ENCODE measurements at regions not wholly inside any gene's neighbourhood (a gene's known extent, or its start where the extent isn't known, plus 50 kb on each side); places are given as distances from the start of the nearest gene placed in this dataset.

DNA sequence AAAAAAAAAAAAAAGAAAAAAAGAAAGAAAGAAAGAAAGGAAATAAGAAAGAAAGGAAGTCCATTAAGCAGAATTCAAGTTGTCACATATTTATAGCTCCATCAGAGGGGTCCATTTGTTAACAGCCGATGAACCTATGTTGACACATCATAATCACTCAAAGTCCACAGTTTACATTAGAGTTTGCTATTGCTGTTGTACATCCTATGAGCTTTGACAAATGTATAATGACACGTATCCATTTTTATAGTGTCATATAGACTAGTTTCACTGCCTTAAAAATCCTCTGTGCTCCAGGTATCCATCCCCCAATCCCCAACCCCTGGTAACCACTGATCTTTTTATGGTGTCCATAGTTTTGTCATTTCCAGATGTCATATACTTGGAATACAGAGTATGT, 335.2 kb downstream of the RND3 start:
- no peak overlapping the region for H3K4me3 ChIP-seq (ENCODE audit: low read length)
- no peak for DNase-seq (ENCODE audit: low read depth, low spot score)

DNA sequence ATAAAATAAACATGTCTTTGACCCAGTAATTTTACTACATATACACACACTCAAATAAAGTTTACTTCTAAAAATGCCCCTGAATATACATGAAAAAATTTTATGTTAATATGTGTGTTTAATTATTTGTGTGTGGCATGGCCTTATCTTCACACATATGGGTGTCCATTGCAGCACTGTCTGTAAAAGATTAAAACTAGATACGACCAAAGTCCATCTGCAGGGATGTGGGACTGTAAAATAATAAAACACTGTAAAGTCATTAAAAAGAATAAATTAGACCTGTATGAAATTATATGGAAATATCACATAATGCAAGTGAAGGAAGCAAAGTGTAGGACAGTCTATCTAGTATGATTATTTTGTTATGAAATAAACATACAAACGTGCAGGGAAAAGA, 337.3 kb downstream of the RND3 start:
- no peak for DNase-seq (ENCODE audit: low read depth, low spot score)
- no peak overlapping the region for H3K4me3 ChIP-seq (ENCODE audit: low read length)

DNA sequence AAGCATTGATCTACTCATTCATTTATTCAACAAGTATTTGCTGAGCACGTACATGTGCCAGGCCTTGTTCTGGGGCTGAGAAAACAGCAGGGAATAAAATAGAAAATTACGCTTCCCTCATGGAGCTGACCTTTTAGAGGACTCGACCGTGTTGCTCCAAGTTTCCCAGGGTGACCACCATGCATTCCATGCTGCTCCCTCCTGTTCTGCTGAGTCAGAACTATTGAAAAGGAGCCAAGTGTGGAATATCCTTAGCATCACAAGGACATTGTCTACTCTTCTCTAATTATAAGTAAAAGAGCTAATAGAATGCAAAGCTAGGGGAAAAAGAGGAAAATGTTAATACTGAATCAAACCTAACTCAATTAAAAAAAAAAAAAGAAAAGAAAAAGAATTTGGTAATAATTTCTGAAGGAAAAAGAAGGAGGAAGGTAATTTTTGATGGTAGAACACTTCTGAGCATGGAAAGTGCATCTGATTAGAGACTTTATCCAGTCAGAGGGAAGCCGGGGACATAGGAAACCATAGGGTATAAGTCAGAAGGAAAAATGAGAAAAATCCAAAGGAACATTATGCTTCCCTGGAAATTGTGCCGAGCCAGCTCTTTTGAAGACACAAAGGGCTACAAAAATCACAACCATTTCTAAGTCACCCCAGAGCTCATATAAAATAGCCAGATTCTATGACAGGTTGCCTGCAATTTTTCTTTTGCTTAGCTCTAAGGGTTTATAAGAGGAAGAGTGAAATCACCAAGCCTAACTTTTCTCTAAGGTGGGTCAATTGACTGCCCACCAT, 339.4 kb downstream of the RND3 start:
- no peak for DNase-seq (ENCODE audit: low read depth, low spot score)

DNA sequence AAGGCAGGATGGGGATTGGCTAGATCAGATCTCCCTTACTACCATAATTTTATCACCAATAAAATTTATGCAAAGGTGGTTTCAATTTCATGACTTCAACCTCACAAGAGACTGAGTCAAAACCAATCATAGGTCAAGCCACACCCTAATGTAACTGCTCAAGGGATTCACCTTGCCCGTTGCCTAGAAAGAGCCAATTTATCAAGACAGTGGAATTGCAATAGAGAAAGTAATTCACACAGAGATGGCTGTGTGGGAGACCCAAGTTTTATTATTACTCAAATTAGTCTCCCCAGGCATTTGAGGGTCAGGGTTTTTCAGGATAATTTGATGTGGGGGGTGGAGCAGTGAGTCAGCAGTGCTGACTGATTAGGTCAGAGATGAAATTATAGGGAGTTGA, 340.6 kb downstream of the RND3 start:
- DNase-seq (ENCODE audit: low read depth, low spot score): no peak

More for the DNA sequence above, 339.4 kb downstream of the RND3 start:
- no peak overlapping the region for H3K4me3 ChIP-seq (ENCODE audit: low read length)

DNA sequence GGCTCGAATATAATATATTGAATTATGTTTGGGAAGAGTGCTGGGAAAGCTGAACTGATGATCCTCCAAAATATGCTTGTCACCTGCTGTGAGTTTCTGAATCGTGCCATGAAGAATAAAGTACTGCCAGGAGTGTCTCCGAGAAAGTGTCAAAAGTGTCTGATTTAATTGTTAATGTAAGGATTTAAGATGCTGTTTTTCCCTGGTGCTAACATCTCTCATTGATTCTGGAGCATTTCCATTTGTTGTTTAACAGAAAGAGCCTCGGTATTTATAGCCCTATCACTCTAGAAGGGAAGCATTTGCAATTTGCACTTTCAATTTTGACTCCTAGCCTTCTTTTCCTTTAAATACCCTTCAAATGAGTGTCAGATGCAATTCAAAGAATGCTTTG, 342.2 kb downstream of the RND3 start:
- no peak overlapping the region for H3K4me3 ChIP-seq (ENCODE audit: low read length)
- no peak for DNase-seq (ENCODE audit: low read depth, low spot score)

More for the DNA sequence above, 340.6 kb downstream of the RND3 start:
- H3K4me3 ChIP-seq (ENCODE audit: low read length): no peak overlapping the region

DNA sequence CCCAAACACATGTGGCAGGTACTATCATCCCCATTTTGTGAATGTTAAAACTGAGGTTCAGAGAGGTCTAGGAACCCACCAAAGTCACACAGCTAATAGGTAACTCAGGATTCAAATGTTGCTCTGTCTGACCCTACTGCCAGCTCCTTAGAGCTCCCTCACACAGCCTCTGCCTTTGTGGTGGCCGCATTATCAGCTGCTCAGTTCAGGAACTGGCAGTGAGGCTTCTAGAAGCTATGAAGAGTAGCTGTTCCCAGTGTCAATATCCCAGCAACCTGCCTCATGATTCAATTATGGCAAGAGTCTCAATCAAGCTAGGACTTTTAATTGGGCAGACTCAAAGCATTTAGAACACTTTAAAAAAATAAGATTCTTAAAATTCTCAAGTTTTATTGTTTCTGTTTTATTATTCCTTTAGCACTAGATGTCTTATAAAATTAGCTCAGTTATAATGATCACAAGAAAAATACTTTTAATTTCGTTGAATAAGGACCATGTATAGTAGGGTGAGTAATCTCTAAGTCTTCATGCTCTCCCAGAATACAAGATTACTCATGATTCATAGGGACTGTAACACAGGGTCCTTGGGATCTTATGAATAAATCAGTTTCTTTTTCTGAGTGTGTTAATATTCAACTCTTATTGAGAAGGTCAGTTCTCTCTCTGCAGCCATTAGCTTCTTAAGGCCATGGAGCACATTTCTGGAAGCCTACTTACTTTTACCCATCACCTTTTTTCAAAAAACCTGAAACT, 342.7 kb downstream of the RND3 start:
- no peak for DNase-seq (ENCODE audit: low read depth, low spot score)
- H3K4me3 ChIP-seq (ENCODE audit: low read length): no peak overlapping the region

DNA sequence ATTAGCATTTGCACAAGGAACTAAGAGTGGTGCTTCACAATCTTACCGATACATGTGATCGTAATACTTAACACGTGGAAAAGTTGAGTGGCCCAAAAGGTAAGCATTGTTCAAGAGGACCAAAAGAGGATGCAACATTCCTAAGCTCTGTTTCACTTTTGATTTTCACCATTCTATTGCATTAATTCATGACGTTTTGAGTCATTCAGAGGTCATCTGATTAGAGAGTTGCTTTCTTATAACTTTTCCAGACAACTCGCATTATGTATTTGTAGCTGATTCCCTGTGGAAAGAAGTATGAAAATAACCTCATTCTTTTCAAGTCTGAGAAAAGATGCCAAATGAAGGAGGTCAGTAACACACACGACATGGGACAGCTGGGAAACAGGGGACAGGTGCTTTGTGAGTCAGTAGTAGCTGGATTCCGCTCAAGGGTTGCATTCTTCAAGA, 344.4 kb downstream of the RND3 start:
- DNase-seq (ENCODE audit: low read depth, low spot score): no peak
- no peak overlapping the region for H3K4me3 ChIP-seq (ENCODE audit: low read length)

DNA sequence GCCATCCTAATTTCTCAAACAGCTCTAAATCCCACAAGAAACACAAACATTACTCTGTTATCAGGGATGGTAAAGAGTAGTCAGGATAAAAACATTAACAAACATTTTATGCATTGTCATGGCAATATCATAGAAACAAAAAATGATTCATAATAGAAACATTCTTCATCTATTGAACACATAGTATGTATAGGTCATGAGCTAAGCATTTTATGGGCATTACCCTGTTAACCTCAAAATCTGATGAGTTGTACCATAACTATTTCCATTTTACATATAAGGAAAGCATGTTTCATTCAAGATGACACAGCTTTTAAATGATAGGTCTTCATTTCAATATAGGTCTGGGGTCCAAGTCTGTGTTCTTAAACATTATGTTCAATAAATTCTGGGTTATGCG, 344.9 kb downstream of the RND3 start:
- no peak overlapping the region for H3K4me3 ChIP-seq (ENCODE audit: low read length)
- DNase-seq (ENCODE audit: low read depth, low spot score): no peak

DNA sequence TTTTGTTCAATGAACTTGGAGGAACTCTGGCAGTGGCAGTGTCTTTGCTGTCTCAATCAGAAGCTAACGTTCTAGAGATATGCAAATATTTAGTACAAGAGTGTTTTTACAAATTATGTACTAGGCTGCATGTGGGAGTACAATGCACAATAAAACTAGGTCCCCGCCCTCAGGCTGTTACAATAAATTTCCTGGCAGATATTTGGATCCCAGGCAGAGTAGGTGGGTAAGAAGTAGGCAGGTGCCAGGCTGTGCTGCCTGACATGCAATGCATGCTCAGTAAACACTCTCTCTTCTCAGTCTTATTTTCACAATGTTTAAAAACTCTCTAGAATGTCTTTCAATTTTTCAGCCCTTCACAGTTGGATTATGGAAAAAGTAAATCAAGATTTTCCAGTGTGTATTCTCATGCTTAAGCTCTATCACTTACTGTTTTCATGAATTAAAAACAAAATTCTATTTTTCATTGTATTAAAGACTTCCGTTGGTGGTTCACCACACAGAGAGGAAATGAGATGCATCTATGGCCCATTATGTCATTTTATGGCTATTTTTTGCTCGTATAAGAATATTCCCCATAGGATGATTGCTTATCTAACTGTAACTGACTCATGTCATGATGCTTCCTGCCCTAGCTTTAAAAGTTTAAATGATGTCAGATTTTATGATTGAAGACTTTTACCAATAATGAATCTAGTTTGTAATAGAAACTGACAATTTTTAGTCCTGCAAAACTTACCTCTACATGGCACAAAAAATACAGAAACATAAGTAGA, 346.1 kb downstream of the RND3 start:
- DNase-seq (ENCODE audit: low read depth, low spot score): peak; percentile 16
- H3K4me3 ChIP-seq (ENCODE audit: low read length): no peak overlapping the region

DNA sequence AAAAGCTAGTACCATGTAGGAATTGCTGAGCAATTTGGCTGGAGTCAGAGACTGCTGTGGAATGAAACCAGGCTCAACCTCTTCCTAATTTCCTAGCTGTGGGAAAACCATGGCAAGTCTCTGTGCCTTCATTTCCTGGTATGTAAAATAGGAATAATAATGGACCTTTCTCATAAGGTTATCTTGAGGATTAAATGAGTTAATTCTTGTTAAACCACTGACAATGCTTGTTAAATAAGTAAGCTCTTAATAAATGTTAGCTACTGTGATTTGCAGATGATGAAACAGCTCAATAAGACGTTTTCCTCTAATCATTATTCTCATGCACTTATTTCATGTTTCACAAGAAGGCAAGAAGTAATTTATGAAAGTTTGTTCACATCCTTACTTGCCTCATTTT, 346.7 kb downstream of the RND3 start:
- no peak for DNase-seq (ENCODE audit: low read depth, low spot score)
- no peak overlapping the region for H3K4me3 ChIP-seq (ENCODE audit: low read length)

DNA sequence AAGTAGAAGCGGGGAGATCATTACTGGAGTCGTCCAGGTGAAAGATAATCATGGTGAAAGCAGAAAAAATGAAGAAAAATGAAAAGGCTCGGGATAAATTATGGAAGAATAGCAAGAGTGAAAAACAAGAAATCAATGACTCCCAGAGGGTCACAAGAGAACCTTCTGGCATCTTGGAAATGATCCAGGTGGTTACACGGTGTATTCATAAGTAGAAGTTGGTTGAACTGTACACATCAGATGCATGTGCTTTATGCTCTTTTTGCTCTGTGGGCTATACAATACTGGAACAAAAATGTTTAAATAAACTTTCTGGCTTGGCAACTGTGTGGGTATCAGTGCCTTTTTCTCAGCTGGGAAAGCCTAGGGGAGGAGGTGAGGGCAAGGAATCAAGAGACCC, 348.9 kb downstream of the RND3 start:
- H3K4me3 ChIP-seq (ENCODE audit: low read length): no peak overlapping the region
- DNase-seq (ENCODE audit: low read depth, low spot score): no peak

DNA sequence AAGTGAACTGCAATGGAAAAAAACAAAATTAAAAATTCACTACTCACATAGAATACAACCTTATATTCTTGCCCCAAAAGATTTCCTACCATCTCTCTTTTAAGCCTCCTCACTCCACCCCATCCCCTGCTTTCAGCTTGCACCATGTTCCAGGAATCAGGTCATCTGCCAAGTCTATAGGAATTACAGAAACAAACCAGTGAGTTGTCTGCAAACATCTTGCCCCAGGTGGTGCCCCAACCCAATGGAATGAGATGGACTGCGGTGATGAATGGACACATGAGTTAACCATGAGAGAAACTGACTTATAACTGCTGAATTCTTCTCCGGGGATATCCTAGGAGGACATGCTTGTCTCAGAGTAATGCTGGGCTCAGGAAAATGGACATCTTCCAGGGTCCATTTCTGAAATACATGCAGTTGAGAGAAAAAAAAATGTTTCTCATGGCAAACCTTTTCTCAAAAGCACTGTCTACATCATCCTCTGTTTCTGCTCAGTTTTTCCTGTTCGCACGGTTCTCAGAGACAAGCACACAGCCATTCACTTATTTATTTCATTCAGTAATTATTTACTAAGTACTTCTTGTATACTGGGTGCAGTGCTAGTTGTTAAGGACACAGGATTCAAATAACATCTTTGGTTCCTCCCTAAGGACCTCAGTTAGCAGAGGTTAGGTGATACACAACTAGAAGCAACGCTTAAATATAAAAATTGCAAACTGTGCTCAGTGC, 350.0 kb downstream of the RND3 start:
- no peak for DNase-seq (ENCODE audit: low read depth, low spot score)
- H3K4me3 ChIP-seq (ENCODE audit: low read length): no peak overlapping the region

DNA sequence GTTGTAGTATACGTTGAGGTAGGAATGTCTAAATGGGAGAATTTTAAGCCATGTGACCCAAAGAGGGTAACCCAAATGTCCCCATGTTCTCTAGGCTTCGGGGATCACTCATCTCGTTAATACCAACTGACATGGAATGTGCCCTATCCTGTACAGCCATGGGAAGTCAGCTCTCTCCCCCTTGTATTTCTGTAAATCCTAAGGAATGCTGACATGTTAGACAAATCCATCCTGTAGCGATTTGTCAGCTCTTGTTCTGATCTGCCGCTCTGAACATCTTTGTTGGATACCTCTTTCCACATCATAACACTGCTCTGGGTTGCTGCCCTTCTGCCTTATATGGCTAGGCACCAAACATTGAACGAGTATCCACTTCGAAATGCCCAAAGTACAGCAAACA, 350.6 kb downstream of the RND3 start:
- no peak for DNase-seq (ENCODE audit: low read depth, low spot score)
- H3K4me3 ChIP-seq (ENCODE audit: low read length): no peak overlapping the region

DNA sequence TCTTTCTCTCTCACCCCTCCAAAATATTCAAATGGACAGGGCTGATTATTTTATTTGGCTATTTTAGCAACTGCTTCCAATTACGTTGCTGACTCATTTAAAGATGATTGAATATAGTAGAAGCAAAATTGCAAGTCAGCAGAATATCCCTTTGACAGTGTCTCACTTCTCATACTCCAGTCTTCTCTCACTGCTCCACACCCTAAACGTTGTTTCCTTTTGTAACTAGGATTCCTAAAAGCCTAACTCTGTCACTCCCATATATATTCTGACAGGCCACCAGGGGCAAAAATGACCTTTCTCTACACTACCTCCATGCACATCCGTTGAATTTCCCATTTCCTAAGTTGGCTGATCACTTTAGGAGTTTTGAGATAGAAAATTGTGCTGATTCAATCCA, 351.1 kb downstream of the RND3 start:
- H3K4me3 ChIP-seq (ENCODE audit: low read length): no peak overlapping the region
- DNase-seq (ENCODE audit: low read depth, low spot score): no peak

DNA sequence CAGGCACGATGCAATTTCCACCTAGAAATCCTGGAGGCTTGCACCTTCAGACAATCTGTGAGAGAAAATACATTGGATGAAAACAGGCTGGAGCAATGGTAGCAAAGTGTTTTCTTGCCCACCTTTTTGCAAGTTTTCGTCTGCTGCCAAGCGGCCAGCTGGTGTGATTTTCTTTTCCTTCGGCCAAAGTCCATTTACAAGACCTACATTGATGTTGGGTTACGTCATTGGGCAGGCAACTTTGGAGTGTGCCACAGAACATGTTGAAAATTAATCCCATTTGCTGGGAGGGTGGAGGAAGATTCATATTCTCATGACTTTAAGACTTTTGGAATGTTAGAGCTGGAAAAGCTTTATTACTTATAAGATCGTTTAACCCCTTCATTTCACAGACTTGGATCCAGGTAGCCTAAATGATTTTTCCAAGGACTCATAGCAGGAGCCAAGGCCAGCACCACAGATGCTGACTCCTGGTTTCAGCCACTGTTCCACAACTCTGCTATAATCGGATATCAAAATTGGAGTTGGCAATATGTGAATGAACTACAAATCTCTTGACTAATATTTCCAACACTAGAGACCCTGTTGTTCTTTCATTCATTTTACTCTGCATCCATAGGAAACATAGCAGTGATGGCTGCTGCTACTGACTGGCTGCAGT, 352.1 kb downstream of the RND3 start:
- DNase-seq (ENCODE audit: low read depth, low spot score): no peak

DNA sequence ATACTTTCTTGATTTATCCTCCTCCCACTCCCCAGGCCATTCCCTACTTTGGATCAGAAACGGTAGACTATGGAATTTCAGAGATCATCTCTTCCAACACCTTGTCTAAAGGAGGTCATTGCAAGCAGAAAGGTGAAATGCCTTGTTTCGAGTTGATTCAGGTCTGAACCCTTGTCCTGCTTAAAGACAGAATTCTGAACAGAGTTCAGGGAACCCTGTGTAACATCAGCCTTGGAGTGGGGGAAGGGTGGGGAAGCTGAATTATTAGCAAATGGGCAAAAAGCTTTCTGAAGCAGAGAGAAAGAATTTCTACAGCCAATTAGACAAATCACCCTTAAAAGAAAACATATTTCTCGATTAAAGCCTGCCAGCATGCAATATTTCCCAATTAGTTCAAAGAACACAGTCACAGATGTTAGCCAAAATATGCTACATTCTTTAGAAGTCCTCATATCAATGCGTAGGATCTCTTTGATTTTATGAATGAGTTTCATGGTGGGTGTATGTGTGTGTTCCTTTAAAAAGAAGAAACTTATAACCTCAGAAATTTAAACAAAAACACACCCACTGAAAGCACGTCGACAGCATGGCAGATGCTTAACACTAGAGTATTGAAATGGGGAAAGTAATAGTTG, 353.1 kb downstream of the RND3 start:
- DNase-seq (ENCODE audit: low read depth, low spot score): peak; percentile 6
- no peak overlapping the region for H3K4me3 ChIP-seq (ENCODE audit: low read length)

More for the DNA sequence above, 352.1 kb downstream of the RND3 start:
- no peak overlapping the region for H3K4me3 ChIP-seq (ENCODE audit: low read length)

DNA sequence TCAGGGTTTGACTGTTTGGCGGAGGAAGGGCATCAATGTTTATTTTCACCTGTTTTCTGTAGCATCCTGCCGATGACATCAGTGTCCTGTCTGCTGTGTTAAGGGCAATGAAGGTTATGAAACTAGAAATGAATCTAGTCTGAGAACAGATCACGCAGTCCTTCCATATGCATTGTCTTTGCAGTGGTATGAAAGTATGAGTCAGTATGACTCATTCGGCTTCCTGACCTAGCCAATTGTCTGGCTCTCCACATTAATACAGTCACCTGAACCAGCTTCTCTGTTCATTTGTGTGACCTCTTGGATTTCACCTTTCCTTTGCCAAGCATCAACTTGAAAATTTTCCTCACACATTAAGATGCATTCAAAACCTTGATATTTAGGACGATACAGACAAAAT, 353.8 kb downstream of the RND3 start:
- DNase-seq (ENCODE audit: low read depth, low spot score): no peak
- no peak overlapping the region for H3K4me3 ChIP-seq (ENCODE audit: low read length)

DNA sequence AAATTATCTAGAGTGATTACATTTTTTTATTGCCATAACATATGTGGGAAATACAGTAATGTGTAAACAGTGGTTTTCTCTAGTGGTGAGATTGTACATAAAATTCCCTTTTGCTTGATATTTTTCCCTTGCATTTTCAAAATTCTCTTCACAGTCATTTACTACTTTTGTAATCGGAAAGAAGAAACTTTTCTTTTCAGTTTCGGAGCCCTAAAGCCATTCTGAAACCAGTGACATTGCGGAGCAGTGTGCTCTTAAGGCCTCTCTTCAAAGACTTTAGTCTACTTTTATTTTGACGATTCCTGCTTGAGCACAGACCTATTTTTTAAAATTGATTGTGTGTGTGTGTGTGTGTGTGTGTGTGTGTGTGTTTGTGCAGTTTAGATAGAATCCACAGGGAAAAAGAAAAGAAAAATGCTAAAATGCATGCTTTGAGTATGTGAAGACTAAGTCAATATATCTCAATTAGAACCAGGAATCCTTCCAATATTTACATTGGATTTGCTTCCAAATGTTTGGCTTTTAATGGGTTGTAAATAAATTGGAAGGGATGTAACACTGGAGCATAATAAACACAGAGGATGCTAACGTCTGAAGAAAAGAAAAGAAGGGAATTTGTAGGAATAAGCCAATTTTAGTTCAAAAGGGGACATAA, 357.4 kb downstream of the RND3 start:
- no peak for DNase-seq (ENCODE audit: low read depth, low spot score)
- H3K4me3 ChIP-seq (ENCODE audit: low read length): no peak overlapping the region
